T47D (cell line): ENCODE measurements at regions not wholly inside any gene's neighbourhood (a gene's known extent, or its start where the extent isn't known, plus 50 kb on each side); places are given as distances from the start of the nearest gene placed in this dataset.

Experiments used
- DNase-seq, 2 experiments: peaks; one replicate each; pipeline versions ENCODE4 v3.0.0 to v3.0.0-alpha.2; 2011 to 2012; ENCODE audit warnings: low read depth in 1 of 2, low spot score in 1 of 2
- JUND ChIP-seq: IDR thresholded peaks from 2 replicates; pipeline ENCODE4 v1.6.1; 2012; ENCODE audit warnings: low read depth
- in situ Hi-C: cut with HindIII; loops from 2 replicates; pipeline ENCODE4 v1.10.0; 2016; ENCODE audit warnings: low sequenced_read_pairs, low pct_unique_long_range_greater_than_20kb

DNA sequence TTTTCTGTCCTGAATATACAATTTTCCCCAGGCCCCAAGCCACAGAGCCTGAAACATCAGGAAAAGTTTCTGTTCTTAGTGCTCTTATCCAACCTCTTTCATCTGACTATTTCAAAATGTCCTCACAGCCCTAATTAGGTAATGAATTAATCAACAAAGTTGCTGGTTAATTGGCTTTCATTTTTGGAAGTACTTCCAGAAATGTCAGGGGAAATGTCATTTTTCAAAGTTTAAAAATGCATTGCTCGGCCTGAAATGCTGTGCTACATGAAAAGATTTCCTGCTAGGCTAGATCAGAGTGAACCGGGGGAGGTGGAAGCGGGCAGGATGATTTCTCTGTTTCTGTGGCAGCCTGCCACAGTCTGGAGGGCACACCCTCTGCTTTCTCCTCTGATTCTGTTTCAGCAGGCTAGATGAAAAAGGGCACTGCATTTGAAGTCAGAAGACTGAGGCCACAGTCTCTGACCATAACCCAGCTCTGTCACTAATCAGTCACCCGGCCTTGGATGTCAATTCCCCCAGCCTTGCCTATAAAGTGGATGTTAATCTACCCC, 55.9 kb upstream of the BARX1 start:
- no peak for DNase-seq
- no peak for TF ChIP-seq JUND
- in situ Hi-C loops, result no loop called here

DNA sequence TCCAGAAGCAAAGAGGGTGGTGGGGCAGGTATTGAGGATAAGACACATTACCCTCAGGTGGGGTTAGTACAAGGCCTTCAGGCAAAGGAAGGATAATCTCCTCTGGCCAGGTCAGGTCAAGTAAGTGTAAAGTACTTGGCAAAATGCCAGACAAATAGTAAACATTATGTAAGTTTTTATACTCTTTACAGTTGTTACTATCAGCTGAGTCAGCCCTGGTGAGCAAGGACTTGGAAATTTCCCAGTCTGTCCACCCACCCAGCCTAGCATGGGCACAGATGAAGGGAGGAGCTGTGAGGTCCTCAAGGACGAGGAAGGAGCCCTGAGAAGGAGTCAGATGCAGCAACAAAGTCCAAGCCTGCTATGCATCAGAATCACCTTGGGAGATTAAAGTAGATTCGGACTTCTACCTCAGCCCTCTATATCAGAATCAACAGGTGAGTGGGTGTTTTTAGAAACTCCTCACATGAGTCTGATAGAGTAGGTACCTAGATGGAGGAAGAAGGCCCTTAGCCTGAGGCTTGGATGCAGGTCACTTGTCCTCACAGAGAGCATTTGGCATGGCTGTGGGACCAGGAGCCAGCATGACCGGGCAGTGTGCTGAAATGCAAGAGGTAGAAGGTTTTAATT, 50.2 kb upstream of the BARX1 start:
- in situ Hi-C loops, result no loop called here
- TF ChIP-seq JUND, result no peak
- no peak for DNase-seq
